A549 (cell line): ENCODE measurements at regions not wholly inside any gene's neighbourhood (a gene's known extent, or its start where the extent isn't known, plus 50 kb on each side); places are given as distances from the start of the nearest gene placed in this dataset.

Experiments used
- CEBPB ChIP-seq, 2 experiments: fragments of >200 bp in 1 of 2; sonication (Bioruptor Twin) in 1 of 2; formaldehyde crosslinking in 1 of 2; IDR thresholded peaks; 2 replicates each; pipeline ENCODE4 v1.6.1; 2012 to 2016
- EHMT2 ChIP-seq: fragments of 200-600 bp; sonication (generic); IDR thresholded peaks from 2 replicates; pipeline ENCODE4 v1.6.1; 2016; ENCODE audit warnings: antibody characterized with exemption, low read depth, mild to moderate bottlenecking, moderate library complexity
- POLR2A ChIP-seq: IDR thresholded peaks from 2 replicates; pipeline ENCODE4 v1.6.1; 2012; ENCODE audit warnings: mild to moderate bottlenecking, low read length
- RAD21 ChIP-seq, 2 experiments: fragments of >200 bp in 1 of 2; sonication (Bioruptor Twin) in 1 of 2; formaldehyde crosslinking in 1 of 2; IDR thresholded peaks in 1 of 2; conservative IDR thresholded peaks in 1 of 2; 2 replicates in 1 of 2; 3 replicates in 1 of 2; pipeline ENCODE4 v1.6.1; 2012 to 2018; ENCODE audit warnings: inconsistent platforms in 1 of 2
- SREBF2 ChIP-seq: fragments of 450-650 bp; IDR thresholded peaks from 2 replicates; pipeline ENCODE4 v1.6.1; 2014; ENCODE audit warnings: mild to moderate bottlenecking, moderate library complexity
- TF ChIP-seq, protein P1 (sequence below): fragments of >200 bp; sonication (Bioruptor Twin); formaldehyde crosslinking; IDR thresholded peaks from 3 replicates; pipeline ENCODE4 v1.5.1; 2016

DNA sequence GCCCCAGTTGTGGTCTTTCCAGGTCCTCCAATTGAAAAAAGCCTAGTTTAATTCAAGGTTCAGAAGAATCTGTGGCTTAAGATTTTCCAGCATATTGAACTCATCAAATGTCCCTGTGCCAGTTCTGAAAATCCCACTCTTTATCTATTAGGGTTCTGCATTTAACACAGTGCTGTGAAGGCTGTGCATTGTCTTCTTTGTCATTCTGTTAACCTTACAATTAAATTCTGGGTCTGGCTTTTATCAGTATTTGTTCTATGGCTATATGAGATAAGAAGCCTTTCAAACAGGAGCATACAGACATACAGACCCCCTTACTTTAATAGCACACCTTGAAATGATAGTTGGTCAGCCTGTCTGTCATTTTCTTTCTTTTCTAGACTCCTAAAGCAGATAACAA is 362.1 kb upstream of the DACH1 start:
- TF ChIP-seq POLR2A (no peak), SREBF2 (no peak), RAD21 (conservative IDR thresholded peaks at IDR 0.05 in 1 of 2, IDR thresholded peaks at IDR 0.05 in 1 of 2) (no peak), CEBPB (IDR thresholded peaks at IDR 0.05) (no peak), EHMT2 (no peak)
- TF ChIP-seq, protein P1, sequence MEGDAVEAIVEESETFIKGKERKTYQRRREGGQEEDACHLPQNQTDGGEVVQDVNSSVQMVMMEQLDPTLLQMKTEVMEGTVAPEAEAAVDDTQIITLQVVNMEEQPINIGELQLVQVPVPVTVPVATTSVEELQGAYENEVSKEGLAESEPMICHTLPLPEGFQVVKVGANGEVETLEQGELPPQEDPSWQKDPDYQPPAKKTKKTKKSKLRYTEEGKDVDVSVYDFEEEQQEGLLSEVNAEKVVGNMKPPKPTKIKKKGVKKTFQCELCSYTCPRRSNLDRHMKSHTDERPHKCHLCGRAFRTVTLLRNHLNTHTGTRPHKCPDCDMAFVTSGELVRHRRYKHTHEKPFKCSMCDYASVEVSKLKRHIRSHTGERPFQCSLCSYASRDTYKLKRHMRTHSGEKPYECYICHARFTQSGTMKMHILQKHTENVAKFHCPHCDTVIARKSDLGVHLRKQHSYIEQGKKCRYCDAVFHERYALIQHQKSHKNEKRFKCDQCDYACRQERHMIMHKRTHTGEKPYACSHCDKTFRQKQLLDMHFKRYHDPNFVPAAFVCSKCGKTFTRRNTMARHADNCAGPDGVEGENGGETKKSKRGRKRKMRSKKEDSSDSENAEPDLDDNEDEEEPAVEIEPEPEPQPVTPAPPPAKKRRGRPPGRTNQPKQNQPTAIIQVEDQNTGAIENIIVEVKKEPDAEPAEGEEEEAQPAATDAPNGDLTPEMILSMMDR = no peak
